Heart left ventricle (tissue), 13 donors: ENCODE measurements at regions not wholly inside any gene's neighbourhood (a gene's known extent, or its start where the extent isn't known, plus 50 kb on each side); places are given as distances from the start of the nearest gene placed in this dataset.

Experiments used
- POLR2A ChIP-seq, 2 donors: fragments of 450-650 bp; IDR thresholded peaks; one replicate each; pipeline ENCODE4 v1.6.1; 2017; ENCODE audit warnings: antibody characterized with exemption in 2 of 2, mild to moderate bottlenecking in 2 of 2, moderate library complexity in 2 of 2
- TF ChIP-seq, protein P1 (sequence below), 12 donors: fragments of 200-600 bp; sonication (generic) in 4 of 12; IDR thresholded peaks; one replicate each; pipeline versions ENCODE4 v1.5.0 to v1.8.0; 2018 to 2022; ENCODE audit warnings: antibody characterized with exemption in 12 of 12, mild to moderate bottlenecking in 5 of 12
- donor health status: ischemic (EF 13 %, LVEDD 7.1; RV severe dilation, severe dysfunction).
- donor health status: DM: no; HTN: yes; CAD: no.
- donor health status: DM: no; HTN: no; CAD: no.
- donor health status: ischemic (EF 25% LVEDD 6.9; RV normal size, moderate dysfunction).
- donor health status: ischemic (EF 25% LVEDD 5.7; RV mildly dilated, moderate dysfunction).
- donor health status: ischemic (EF 35%, LVEDD 5.7; RV mildly dilated, moderate dysfunction).
- donor health status: nonischemic (EF 11% LVEDD 7.7; RV severe dilation, severe dysfunction).
- donor health status: DM: yes; HTN: yes; CAD: no.
- donor health status: PGD.
- donor health status: ischemic (EF 29% LVEDD 5.4; RV normal size, mild dysfunction).
- donor health status: nonischemic (EF 23%, LVEDD 6.1; RV moderate dilation, normal function).

DNA sequence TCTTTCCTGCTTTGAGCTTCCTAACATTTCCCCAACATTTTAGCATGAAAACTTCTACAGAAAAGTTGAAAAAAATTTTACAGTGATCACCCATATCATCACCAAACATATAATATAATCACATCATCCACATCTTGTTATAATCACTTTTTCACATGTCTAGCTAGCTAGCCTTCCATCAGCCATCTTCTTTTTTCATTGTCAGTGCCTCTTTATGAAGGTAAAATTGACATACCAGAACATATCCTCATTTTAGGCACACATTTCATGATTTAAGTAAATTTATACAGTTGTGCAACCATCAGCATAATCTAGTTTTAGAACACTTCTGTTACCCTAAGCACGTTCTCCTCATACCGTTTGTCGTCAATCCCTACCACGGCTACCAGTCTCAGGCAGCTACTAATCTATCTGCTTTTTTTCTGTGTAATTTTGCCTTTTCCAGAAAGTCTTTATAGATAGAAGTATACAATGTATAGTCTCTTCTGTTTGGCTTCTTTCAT, 73.7 kb downstream of the VEGFA start:
- TF ChIP-seq, protein P1, sequence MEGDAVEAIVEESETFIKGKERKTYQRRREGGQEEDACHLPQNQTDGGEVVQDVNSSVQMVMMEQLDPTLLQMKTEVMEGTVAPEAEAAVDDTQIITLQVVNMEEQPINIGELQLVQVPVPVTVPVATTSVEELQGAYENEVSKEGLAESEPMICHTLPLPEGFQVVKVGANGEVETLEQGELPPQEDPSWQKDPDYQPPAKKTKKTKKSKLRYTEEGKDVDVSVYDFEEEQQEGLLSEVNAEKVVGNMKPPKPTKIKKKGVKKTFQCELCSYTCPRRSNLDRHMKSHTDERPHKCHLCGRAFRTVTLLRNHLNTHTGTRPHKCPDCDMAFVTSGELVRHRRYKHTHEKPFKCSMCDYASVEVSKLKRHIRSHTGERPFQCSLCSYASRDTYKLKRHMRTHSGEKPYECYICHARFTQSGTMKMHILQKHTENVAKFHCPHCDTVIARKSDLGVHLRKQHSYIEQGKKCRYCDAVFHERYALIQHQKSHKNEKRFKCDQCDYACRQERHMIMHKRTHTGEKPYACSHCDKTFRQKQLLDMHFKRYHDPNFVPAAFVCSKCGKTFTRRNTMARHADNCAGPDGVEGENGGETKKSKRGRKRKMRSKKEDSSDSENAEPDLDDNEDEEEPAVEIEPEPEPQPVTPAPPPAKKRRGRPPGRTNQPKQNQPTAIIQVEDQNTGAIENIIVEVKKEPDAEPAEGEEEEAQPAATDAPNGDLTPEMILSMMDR (IDR thresholded peaks at IDR 0.05), result no peak
- TF ChIP-seq POLR2A (IDR thresholded peaks at IDR 0.05), result no peak
